A673 (cell line): ENCODE measurements at regions not wholly inside any gene's neighbourhood (a gene's known extent, or its start where the extent isn't known, plus 50 kb on each side); places are given as distances from the start of the nearest gene placed in this dataset.

Experiments used
- BruUV-seq: library from RNA; stranded (reverse); fragments of 400-500 nt; replicated peaks from 2 replicates; lab custom pipeline; 2021; lab: Mats Ljungman, UMichigan
- CTCF ChIA-PET: fragments of 300-600 bp; sonication (Branson Sonifier 250); formaldehyde crosslinking; loops from one replicate; lab custom pipeline; 2022; ENCODE audit warnings: antibody characterized with exemption; lab: Charles Lee
- POLR2A ChIA-PET: fragments of 300-600 bp; sonication (Branson Sonifier 250); formaldehyde crosslinking; loops from one replicate; lab custom pipeline; 2022; ENCODE audit warnings: antibody characterized with exemption; ENCODE audit not compliant: low non-redundant PET; lab: Charles Lee
- DNase-seq: peaks from one replicate; pipeline ENCODE4 v3.0.0-alpha.2; 2015; ENCODE audit warnings: low spot score
- H3K27ac ChIP-seq: fragments of 200-600 bp; sonication (generic); 2 replicates; pipeline ENCODE4 v1.5.1; 2016; ENCODE audit warnings: mixed run types, low read depth, mild to moderate bottlenecking, mixed read lengths, antibody characterized with exemption, low read length; ENCODE audit not compliant: poor library complexity, severe bottlenecking
- H3K27me3 ChIP-seq: fragments of 200-600 bp; sonication (generic); replicated peaks from 2 replicates; pipeline ENCODE4 v1.6.1; 2017; ENCODE audit warnings: mixed run types, low read depth, mild to moderate bottlenecking, mixed read lengths, antibody characterized with exemption, low read length; ENCODE audit not compliant: insufficient read depth, poor library complexity
- H3K36me3 ChIP-seq: fragments of 200-600 bp; sonication (generic); 2 replicates; pipeline ENCODE4 v1.6.1; 2016; ENCODE audit warnings: mixed run types, mild to moderate bottlenecking, mixed read lengths, antibody characterized with exemption, low read length; ENCODE audit not compliant: insufficient read depth, poor library complexity, severe bottlenecking
- H3K4me1 ChIP-seq: fragments of 200-600 bp; sonication (generic); 2 replicates; pipeline ENCODE4 v1.6.1; 2017; ENCODE audit warnings: mixed run types, mild to moderate bottlenecking, mixed read lengths, antibody characterized with exemption, low read length; ENCODE audit not compliant: insufficient read depth, poor library complexity, severe bottlenecking
- H3K4me3 ChIP-seq: fragments of 200-600 bp; sonication (generic); 2 replicates; pipeline ENCODE4 v1.5.1; 2016; ENCODE audit warnings: low read depth, mixed run types, mild to moderate bottlenecking, mixed read lengths, low read length; ENCODE audit not compliant: poor library complexity, severe bottlenecking
- H3K9me3 ChIP-seq: fragments of 200-600 bp; sonication (generic); 2 replicates; pipeline ENCODE4 v1.6.1; 2016; ENCODE audit warnings: mixed run types, low read depth, mild to moderate bottlenecking, mixed read lengths, antibody characterized with exemption, low read length; ENCODE audit not compliant: poor library complexity, severe bottlenecking
- CTCF ChIP-seq: fragments of 300-800, 200-600 bp; sonication (generic); conservative IDR thresholded peaks from 2 replicates; pipeline ENCODE4 v1.5.1; 2017; ENCODE audit warnings: low read depth, mild to moderate bottlenecking, antibody characterized with exemption, low read length, moderate library complexity, mixed read lengths
- EZH2 ChIP-seq: fragments of 200-600 bp; sonication (generic); IDR thresholded peaks from 2 replicates; pipeline ENCODE4 v1.6.1; 2017; ENCODE audit warnings: borderline replicate concordance, low read depth, mild to moderate bottlenecking, mixed read lengths, antibody characterized with exemption, low read length; ENCODE audit not compliant: poor library complexity, severe bottlenecking
- intact Hi-C: fragments of 100-400 bp; cut with micrococcal nuclease; formaldehyde crosslinking; loops from one replicate; pipeline ENCODE4 v1.10.0; 2022; ENCODE audit not compliant: unreplicated experiment

GRCh38 chr18:24797981-24798380 lies 337.5 kb downstream of the HRH4 start:
- H3K9me3 ChIP-seq = no peaks in the 10 kb centered on the region
- TF ChIP-seq EZH2 (no peak), CTCF (no peak)
- POLR2A ChIA-PET = no interaction called here
- H3K36me3 ChIP-seq = no peaks in the 10 kb centered on the region
- no peak overlapping the region for H3K27ac ChIP-seq
- intact Hi-C loops = no loop called here
- no peak for DNase-seq
- H3K4me1 ChIP-seq = no peaks in the 10 kb centered on the region
- H3K27me3 ChIP-seq = peaks cover 14% of the 10 kb centered on the region
- CTCF ChIA-PET = no interaction called here
- H3K4me3 ChIP-seq = no peak overlapping the region
- no TSS peak for BruUV-seq

- Histone ChIP-seq H3K27ac (no peak overlapping the region), H3K36me3 (no peaks in the 10 kb centered on the region), H3K9me3 (no peaks in the 10 kb centered on the region), H3K4me3 (no peak overlapping the region), H3K27me3 (peaks cover 14% of the 10 kb centered on the region), H3K4me1 (no peaks in the 10 kb centered on the region)
- intact Hi-C loops = no loop called here
- DNase-seq = no peak
- TF ChIP-seq EZH2 (no peak), CTCF (no peak)
- ChIA-PET POLR2A (no interaction called here), CTCF (no interaction called here)
- BruUV-seq = no TSS peak
Measured at GRCh38 chr18:24799176-24799575, 338.7 kb downstream of the HRH4 start.

GRCh38 chr18:24799720-24800119 lies 339.3 kb downstream of the HRH4 start:
- Histone ChIP-seq H3K4me1 (no peaks in the 10 kb centered on the region), H3K36me3 (no peaks in the 10 kb centered on the region), H3K27me3 (peaks cover 11% of the 10 kb centered on the region), H3K9me3 (no peaks in the 10 kb centered on the region), H3K27ac (no peak overlapping the region), H3K4me3 (no peak overlapping the region)
- DNase-seq = no peak
- CTCF ChIA-PET = no interaction called here
- POLR2A ChIA-PET = no interaction called here
- no peak for TF ChIP-seq EZH2
- TF ChIP-seq CTCF = no peak
- no TSS peak for BruUV-seq
- intact Hi-C loops = no loop called here
